Testis (tissue), 2 donors: ENCODE measurements at regions not wholly inside any gene's neighbourhood (a gene's known extent, or its start where the extent isn't known, plus 50 kb on each side); places are given as distances from the start of the nearest gene placed in this dataset.

Source experiments
- DNase-seq: peaks from one replicate; pipeline ENCODE4 v3.0.0-alpha.2; 2019
- H3K27ac ChIP-seq, 2 donors: fragments of 200-600 bp; sonication (generic); one replicate each; pipeline ENCODE4 v1.5.1; 2019
- H3K27me3 ChIP-seq: fragments of 200-600 bp; sonication (generic); one replicate; pipeline ENCODE4 v1.5.1; 2019
- H3K36me3 ChIP-seq: fragments of 200-600 bp; sonication (generic); one replicate; pipeline ENCODE4 v1.5.1; 2017; ENCODE audit warnings: low read depth; ENCODE audit errors: missing control alignments
- H3K4me1 ChIP-seq: fragments of 200-600 bp; sonication (generic); one replicate; pipeline ENCODE4 v1.5.1; 2019
- H3K4me3 ChIP-seq, 2 donors: fragments of 200-600 bp; sonication (generic); one replicate each; pipeline ENCODE4 v1.5.1; 2017 to 2019
- H3K9me3 ChIP-seq: fragments of 200-600 bp; sonication (generic); one replicate; pipeline ENCODE4 v1.5.1; 2017
- POLR2A ChIP-seq: fragments of 450-650 bp; IDR thresholded peaks from one replicate; pipeline ENCODE4 v1.6.1; 2017; ENCODE audit warnings: antibody characterized with exemption, mild to moderate bottlenecking, moderate library complexity
- WGBS, 2 donors: methylation state at CpG; one replicate each; pipeline ENCODE4 v1.1.5; 2018; 5-methylcytosine and 5-hydroxymethylcytosine counted together
- intact Hi-C: fragments of 100-400 bp; cut with DNase I; formaldehyde crosslinking; loops from one replicate; pipeline ENCODE4 v1.15.1; 2023; ENCODE audit warnings: low total_unique reads
- TF ChIP-seq, protein P1 (sequence below), 3 experiments: fragments of 450-650 bp in 2 of 3; fragments of 200-600 bp in 1 of 3; sonication (generic) in 1 of 3; IDR thresholded peaks; one replicate each; pipeline ENCODE4 v1.5.1; 2016 to 2019; ENCODE audit warnings: antibody characterized with exemption in 3 of 3, mild to moderate bottlenecking in 2 of 3, moderate library complexity in 1 of 3

DNA sequence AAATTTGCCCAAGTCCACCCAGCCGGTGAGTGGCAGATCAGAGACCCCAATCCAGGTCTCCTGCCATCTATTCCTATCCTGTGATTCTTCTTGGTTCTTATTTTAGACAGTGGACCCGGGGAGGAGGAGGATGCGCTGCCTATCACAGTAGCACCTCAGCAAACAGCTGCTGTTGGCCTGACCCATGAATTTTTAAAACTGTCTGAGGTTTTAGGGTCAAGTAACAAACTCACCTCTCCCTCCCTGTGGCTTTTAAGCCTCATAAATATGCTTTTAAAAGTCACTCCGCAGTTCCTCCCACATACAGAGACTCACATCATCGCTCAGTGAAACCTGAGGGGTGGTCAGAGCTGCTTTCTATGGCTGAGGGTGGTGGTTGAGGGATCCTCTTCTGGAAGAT lies 128.6 kb downstream of the NAV1 start:
- Histone ChIP-seq H3K9me3 (no peaks in the 10 kb centered on the region), H3K27ac (no peak overlapping the region), H3K27me3 (no peaks in the 10 kb centered on the region), H3K36me3 (no peaks in the 10 kb centered on the region), H3K4me3 (no peak overlapping the region), H3K4me1 (peaks cover 9% of the 10 kb centered on the region)
- TF ChIP-seq POLR2A = no peak
- TF ChIP-seq, protein P1, sequence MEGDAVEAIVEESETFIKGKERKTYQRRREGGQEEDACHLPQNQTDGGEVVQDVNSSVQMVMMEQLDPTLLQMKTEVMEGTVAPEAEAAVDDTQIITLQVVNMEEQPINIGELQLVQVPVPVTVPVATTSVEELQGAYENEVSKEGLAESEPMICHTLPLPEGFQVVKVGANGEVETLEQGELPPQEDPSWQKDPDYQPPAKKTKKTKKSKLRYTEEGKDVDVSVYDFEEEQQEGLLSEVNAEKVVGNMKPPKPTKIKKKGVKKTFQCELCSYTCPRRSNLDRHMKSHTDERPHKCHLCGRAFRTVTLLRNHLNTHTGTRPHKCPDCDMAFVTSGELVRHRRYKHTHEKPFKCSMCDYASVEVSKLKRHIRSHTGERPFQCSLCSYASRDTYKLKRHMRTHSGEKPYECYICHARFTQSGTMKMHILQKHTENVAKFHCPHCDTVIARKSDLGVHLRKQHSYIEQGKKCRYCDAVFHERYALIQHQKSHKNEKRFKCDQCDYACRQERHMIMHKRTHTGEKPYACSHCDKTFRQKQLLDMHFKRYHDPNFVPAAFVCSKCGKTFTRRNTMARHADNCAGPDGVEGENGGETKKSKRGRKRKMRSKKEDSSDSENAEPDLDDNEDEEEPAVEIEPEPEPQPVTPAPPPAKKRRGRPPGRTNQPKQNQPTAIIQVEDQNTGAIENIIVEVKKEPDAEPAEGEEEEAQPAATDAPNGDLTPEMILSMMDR (IDR thresholded peaks at IDR 0.05) = no peak
- DNase-seq = no peak
- intact Hi-C loops = no loop called here
- WGBS, 2 donors = 89 to 92% methylated on average over 5 of the region's 5 CpGs

DNA sequence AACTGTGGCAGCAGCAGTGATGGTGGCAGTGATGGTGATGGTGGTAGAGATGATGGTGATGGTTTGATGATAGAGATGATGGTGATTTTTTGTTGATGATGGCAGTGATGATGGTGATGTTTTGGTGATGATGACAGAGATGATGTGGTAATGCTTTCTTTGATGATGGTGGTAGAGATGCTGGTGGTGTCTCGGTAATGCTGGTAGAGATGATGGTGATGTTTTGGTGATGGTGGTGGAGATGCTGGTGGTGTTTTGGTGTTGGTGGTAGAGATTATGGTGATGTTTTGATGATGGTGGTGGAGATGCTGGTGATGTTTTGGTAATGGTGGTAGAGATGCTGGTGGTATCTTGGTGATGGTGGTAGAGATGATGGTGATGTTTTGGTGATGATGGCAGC lies 131.6 kb downstream of the NAV1 start:
- WGBS, 2 donors = 88 to 91% methylated on average over 1 of the region's 1 CpG
- H3K36me3 ChIP-seq = no peaks in the 10 kb centered on the region
- no peak overlapping the region for H3K27ac ChIP-seq
- TF ChIP-seq, protein P1 (IDR thresholded peaks at IDR 0.05) = no peak
- TF ChIP-seq POLR2A = no peak
- intact Hi-C loops = no loop called here
- H3K4me3 ChIP-seq = no peak overlapping the region
- DNase-seq = no peak
- H3K4me1 ChIP-seq = peaks cover 11% of the 10 kb centered on the region
- no peaks in the 10 kb centered on the region for H3K9me3 ChIP-seq
- H3K27me3 ChIP-seq = no peaks in the 10 kb centered on the region

DNA sequence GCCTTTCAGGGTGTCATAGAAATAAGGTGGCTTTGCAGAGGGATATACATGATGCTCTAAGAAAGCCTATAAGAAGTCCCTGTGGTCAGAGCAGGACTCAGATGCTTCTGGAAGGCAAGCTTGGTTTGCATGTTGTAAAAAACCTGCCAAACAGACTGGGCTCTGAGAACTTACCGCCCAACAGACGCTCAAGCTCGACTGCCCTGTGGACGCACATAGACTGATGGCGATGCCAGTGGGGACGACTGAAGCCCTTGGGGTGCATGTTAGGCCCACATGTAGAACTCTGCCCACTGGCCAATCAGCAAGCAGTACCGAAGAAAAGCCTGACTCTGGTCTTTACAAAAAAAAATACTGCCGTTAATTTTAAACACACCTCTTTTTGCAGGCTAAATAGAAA lies 133.8 kb downstream of the NAV1 start:
- Histone ChIP-seq H3K27me3 (no peaks in the 10 kb centered on the region), H3K4me1 (peaks cover 30% of the 10 kb centered on the region), H3K27ac (no peak overlapping the region), H3K4me3 (no peak overlapping the region), H3K36me3 (no peaks in the 10 kb centered on the region), H3K9me3 (no peaks in the 10 kb centered on the region)
- WGBS, 2 donors = 81 to 87% methylated on average over 8 of the region's 8 CpGs
- DNase-seq = no peak
- no peak for TF ChIP-seq POLR2A
- TF ChIP-seq, protein P1 (IDR thresholded peaks at IDR 0.05) = no peak
- intact Hi-C loops = no loop called here

DNA sequence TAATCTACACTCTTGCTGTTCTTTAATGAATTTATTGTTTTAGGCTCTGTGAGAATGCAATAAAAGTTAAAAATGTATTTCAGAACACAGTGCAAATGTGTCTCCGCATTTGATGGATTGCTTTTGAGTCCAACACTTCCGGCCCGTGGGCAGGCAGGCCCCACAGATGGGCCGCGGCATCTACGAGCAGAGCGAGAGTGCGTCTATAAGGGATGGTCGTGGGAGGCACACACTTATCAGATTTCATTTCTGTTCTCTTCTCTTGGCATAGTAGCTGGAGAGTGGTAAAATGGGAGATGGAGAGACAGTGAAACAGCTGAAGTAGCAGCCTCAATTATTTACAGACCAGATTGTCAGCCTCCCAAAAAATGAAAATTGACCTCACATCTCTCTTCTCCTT lies 134.2 kb downstream of the NAV1 start:
- H3K4me1 ChIP-seq = peaks cover 34% of the 10 kb centered on the region

DNA sequence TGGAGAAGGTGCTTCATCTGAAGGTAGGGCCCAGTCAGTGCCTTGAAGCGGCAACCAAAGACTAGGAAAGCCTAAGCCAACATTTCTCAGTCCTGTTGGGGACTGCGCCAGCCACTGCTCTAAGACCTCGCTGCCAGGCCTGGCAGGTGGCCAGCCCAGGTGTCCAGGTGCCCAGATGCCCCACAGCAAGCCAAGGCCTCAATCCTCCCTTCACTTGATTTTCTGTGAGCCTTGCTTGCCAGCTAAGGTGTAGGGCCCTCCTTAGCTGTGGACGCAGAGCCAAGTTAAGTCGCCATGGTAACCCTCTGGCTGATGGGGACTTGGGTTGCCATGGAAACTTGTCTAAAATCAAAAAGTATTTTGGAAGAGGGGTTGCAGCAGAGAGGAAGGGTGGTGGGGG lies 135.0 kb downstream of the NAV1 start:
- intact Hi-C loops = no loop called here
- DNase-seq = no peak
- WGBS, 2 donors = 93 to 100% methylated on average over 5 of the region's 5 CpGs

More for the DNA sequence above, 134.2 kb downstream of the NAV1 start:
- H3K9me3 ChIP-seq = no peaks in the 10 kb centered on the region
- 60 to 82% methylated on average over 9 of the region's 9 CpGs for WGBS, 2 donors
- intact Hi-C loops = no loop called here
- H3K27ac ChIP-seq = no peak overlapping the region
- no peaks in the 10 kb centered on the region for H3K27me3 ChIP-seq
- no peak overlapping the region for H3K4me3 ChIP-seq
- DNase-seq = no peak
- TF ChIP-seq POLR2A = no peak
- TF ChIP-seq, protein P1 (IDR thresholded peaks at IDR 0.05) = no peak
- no peaks in the 10 kb centered on the region for H3K36me3 ChIP-seq

More for the DNA sequence above, 135.0 kb downstream of the NAV1 start:
- Histone ChIP-seq H3K4me3 (no peak overlapping the region), H3K27ac (no peak overlapping the region), H3K27me3 (no peaks in the 10 kb centered on the region), H3K4me1 (peaks cover 37% of the 10 kb centered on the region), H3K9me3 (no peaks in the 10 kb centered on the region), H3K36me3 (no peaks in the 10 kb centered on the region)
- no peak for TF ChIP-seq POLR2A
- TF ChIP-seq, protein P1 (IDR thresholded peaks at IDR 0.05) = no peak
